ENCODE measurements at regions not wholly inside any gene's neighbourhood (a gene's known extent, or its start where the extent isn't known, plus 50 kb on each side); places are given as distances from the start of the nearest gene placed in this dataset.
"Not testable (repeated sequence)": the region's sequence is repeated elsewhere in the genome, so short reads cannot be mapped to it uniquely, and the experiment has no call there.

DNA sequence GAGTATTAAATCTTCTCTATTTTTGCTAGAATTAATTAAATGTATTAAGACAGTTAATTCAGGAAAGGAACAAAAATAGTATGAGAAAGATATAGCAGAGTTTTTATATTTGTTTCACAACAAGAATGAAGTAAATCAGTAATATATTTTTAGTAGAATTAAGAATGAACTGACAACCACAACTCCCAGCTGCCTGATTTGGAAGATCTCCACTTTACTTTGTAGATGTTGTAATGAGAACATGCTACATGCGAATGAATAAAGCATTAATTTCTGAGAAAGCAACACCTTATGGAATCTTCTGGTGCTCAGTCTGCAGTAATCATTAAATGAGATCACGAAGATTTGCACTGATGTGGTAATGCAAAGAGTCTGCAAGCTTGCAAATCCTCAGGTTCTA lies 695.6 kb upstream of the PCDH7 start:
- no peaks in the 10 kb centered on the region for H3K4me1 Mint-ChIP-seq (ENCODE audit: low read depth)
- no peak for DNase-seq
- ChIA-PET POLR2A (no interaction called here), CTCF (no interaction called here)
- H3K36me3 Mint-ChIP-seq (ENCODE audit: low read depth) = no peaks in the 10 kb centered on the region
- TF ChIP-seq, protein P1, sequence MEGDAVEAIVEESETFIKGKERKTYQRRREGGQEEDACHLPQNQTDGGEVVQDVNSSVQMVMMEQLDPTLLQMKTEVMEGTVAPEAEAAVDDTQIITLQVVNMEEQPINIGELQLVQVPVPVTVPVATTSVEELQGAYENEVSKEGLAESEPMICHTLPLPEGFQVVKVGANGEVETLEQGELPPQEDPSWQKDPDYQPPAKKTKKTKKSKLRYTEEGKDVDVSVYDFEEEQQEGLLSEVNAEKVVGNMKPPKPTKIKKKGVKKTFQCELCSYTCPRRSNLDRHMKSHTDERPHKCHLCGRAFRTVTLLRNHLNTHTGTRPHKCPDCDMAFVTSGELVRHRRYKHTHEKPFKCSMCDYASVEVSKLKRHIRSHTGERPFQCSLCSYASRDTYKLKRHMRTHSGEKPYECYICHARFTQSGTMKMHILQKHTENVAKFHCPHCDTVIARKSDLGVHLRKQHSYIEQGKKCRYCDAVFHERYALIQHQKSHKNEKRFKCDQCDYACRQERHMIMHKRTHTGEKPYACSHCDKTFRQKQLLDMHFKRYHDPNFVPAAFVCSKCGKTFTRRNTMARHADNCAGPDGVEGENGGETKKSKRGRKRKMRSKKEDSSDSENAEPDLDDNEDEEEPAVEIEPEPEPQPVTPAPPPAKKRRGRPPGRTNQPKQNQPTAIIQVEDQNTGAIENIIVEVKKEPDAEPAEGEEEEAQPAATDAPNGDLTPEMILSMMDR (IDR thresholded peaks at IDR 0.05) = no peak
- H3K27me3 Mint-ChIP-seq = no peaks in the 10 kb centered on the region
- intact Hi-C loops (cut with micrococcal nuclease) = no loop called here
- H3K9me3 Mint-ChIP-seq = peaks cover 2% of the 10 kb centered on the region
- no peak overlapping the region for H3K27ac Mint-ChIP-seq
- H3K4me3 Mint-ChIP-seq = no peak overlapping the region
- no peak for ATAC-seq

- Mint-ChIP-seq H3K27me3 (no peaks in the 10 kb centered on the region), H3K9me3 (peaks cover 3% of the 10 kb centered on the region), H3K4me1 (ENCODE audit: low read depth) (no peaks in the 10 kb centered on the region), H3K36me3 (ENCODE audit: low read depth) (no peaks in the 10 kb centered on the region), H3K27ac (no peak overlapping the region), H3K4me3 (no peak overlapping the region)
- intact Hi-C loops (cut with micrococcal nuclease) = no loop called here
- ATAC-seq (no peak), DNase-seq (no peak)
- TF ChIP-seq, protein P1 (IDR thresholded peaks at IDR 0.05) = no peak
- ChIA-PET POLR2A (no interaction called here), CTCF (no interaction called here)
Measured at GRCh38 chr4:30028826-30029225, 691.3 kb upstream of the PCDH7 start.

GRCh38 chr4:30056016-30056766 lies 664.0 kb upstream of the PCDH7 start:
- Mint-ChIP-seq H3K4me3 (no peak overlapping the region), H3K36me3 (ENCODE audit: low read depth) (no peaks in the 10 kb centered on the region), H3K27ac (no peak overlapping the region), H3K4me1 (ENCODE audit: low read depth) (no peaks in the 10 kb centered on the region), H3K27me3 (no peaks in the 10 kb centered on the region), H3K9me3 (peaks cover 2% of the 10 kb centered on the region)
- ATAC-seq (no peak), DNase-seq (no peak)
- CTCF ChIA-PET = no interaction called here
- POLR2A ChIA-PET = no interaction called here
- TF ChIP-seq, protein P1 (IDR thresholded peaks at IDR 0.05) = no peak
- intact Hi-C loops (cut with micrococcal nuclease) = no loop called here

DNA sequence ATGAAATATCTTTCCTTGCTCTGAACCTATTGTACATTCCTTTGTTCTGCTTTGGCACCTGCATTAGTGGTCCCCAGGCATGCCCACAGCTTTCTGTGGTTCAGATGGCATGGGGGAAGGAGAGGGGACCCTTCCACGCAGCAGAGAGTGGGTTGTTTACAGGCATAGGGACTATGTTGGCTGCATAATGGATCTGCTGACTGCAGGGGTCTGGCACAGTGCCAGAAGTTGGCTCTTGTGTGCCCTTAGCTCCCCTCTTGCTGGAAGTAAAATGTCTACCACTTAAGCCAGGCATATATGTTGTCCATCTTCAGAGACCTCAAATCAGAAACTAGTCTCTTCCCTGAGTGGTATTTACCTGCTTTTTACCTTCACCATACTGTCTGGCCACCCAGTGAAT lies 651.9 kb upstream of the PCDH7 start:
- Mint-ChIP-seq H3K27ac (no peak overlapping the region), H3K27me3 (no peaks in the 10 kb centered on the region), H3K4me1 (ENCODE audit: low read depth) (no peaks in the 10 kb centered on the region), H3K36me3 (ENCODE audit: low read depth) (no peaks in the 10 kb centered on the region), H3K9me3 (peaks cover 15% of the 10 kb centered on the region), H3K4me3 (no peak overlapping the region)
- POLR2A ChIA-PET = no interaction called here
- TF ChIP-seq, protein P1 (IDR thresholded peaks at IDR 0.05) = no peak
- CTCF ChIA-PET = no interaction called here
- DNase-seq (no peak), ATAC-seq (no peak)
- intact Hi-C loops (cut with micrococcal nuclease) = no loop called here

- no peak for DNase-seq
- ATAC-seq = no peak
- Mint-ChIP-seq H3K27me3 (no peaks in the 10 kb centered on the region), H3K36me3 (ENCODE audit: low read depth) (no peaks in the 10 kb centered on the region), H3K27ac (no peak overlapping the region), H3K9me3 (peaks cover 28% of the 10 kb centered on the region), H3K4me1 (ENCODE audit: low read depth) (no peaks in the 10 kb centered on the region), H3K4me3 (no peak overlapping the region)
- intact Hi-C loops (cut with micrococcal nuclease) = no loop called here
- ChIA-PET POLR2A (no interaction called here), CTCF (no interaction called here)
- TF ChIP-seq, protein P1 (IDR thresholded peaks at IDR 0.05) = no peak
Measured at GRCh38 chr4:30073011-30073710, 647.0 kb upstream of the PCDH7 start.

DNA sequence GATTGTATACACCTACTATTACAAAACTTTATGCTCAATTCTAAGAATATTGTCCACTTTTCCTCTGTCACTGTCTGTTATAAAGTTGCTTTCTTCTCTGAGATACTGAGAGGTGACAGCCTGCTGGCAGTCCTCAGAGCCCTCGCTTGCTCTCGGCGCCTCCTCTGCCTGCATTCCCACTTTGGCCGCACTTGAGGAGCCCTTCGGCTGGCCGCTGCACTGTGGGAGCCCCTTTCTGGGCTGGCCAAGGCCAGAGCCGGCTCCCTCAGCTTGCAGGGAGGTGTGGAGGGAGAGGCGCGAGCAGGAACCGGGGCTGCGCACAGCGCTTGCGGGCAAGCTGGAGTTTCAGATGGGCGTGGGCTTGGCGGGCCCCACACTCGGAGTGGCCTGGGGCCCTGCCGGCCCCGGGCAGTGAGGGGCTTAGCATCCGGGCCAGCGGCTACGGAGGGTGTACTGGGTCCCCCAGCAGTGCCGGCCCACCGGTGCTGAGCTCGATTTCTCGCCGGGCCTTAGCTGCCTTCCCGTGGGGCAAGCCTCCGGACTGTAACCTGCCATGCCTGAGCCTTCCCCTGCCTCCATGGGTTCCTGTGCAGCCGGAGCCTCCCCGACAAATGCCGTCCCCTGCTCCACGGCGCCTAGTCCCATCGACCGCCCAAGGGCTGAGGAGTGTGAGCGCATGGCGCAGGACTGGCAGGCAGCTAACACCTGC lies 627.6 kb upstream of the PCDH7 start:
- H3K4me1 Mint-ChIP-seq (ENCODE audit: low read depth); intact Hi-C loops (cut with micrococcal nuclease); CTCF ChIA-PET: not testable (repeated sequence)

More for the DNA sequence above, 627.6 kb upstream of the PCDH7 start:
- ATAC-seq; H3K36me3 Mint-ChIP-seq (ENCODE audit: low read depth); DNase-seq; POLR2A ChIA-PET; H3K27ac Mint-ChIP-seq; H3K9me3 Mint-ChIP-seq; H3K27me3 Mint-ChIP-seq; H3K4me3 Mint-ChIP-seq: not testable (repeated sequence)

Measured in activated CD8-positive, alpha-beta T cell treated with anti-CD3 and anti-CD28 coated beads for 36 hours (primary cell).